IMR-90 (cell line): ENCODE measurements at regions not wholly inside any gene's neighbourhood (a gene's known extent, or its start where the extent isn't known, plus 50 kb on each side); places are given as distances from the start of the nearest gene placed in this dataset.

ENCODE experiments used
- BHLHE40 ChIP-seq: fragments of 150-350 bp; IDR thresholded peaks from 2 replicates; pipeline ENCODE4 v1.6.1; 2016; ENCODE audit warnings: mild to moderate bottlenecking, low read depth, low read length
- CEBPB ChIP-seq: IDR thresholded peaks from 2 replicates; pipeline ENCODE4 v1.6.1; 2012; ENCODE audit warnings: low read depth, low read length, improper control_type of control experiment
- CTCF ChIP-seq: conservative IDR thresholded peaks from 2 replicates; pipeline ENCODE4 v1.5.1; 2012; ENCODE audit warnings: mild to moderate bottlenecking, low read depth, low read length, improper control_type of control experiment
- FOS ChIP-seq: fragments of 150-350 bp; IDR thresholded peaks from 2 replicates; pipeline ENCODE4 v1.6.1; 2016; ENCODE audit warnings: low read depth, low read length
- MAFK ChIP-seq: IDR thresholded peaks from 2 replicates; pipeline ENCODE4 v1.6.1; 2012; ENCODE audit warnings: low read depth, low read length, improper control_type of control experiment
- MAZ ChIP-seq: IDR thresholded peaks from 2 replicates; pipeline ENCODE4 v1.6.1; 2012; ENCODE audit warnings: low read depth, mild to moderate bottlenecking, low read length, improper control_type of control experiment, moderate library complexity, borderline replicate concordance
- MXI1 ChIP-seq: IDR thresholded peaks from 2 replicates; pipeline ENCODE4 v1.6.1; 2012; ENCODE audit warnings: low read depth, mild to moderate bottlenecking, low read length, moderate library complexity, borderline replicate concordance
- NFE2L2 ChIP-seq: fragments of 150-350 bp; IDR thresholded peaks from 2 replicates; pipeline ENCODE4 v1.6.1; 2016; ENCODE audit warnings: low read depth, mild to moderate bottlenecking, low read length
- POLR2A ChIP-seq: IDR thresholded peaks from 2 replicates; pipeline ENCODE4 v1.6.1; 2012; ENCODE audit warnings: mild to moderate bottlenecking, low read depth, low read length
- RAD21 ChIP-seq: IDR thresholded peaks from 2 replicates; pipeline ENCODE4 v1.6.1; 2012; ENCODE audit warnings: low read length, improper control_type of control experiment
- RCOR1 ChIP-seq: IDR thresholded peaks from 2 replicates; pipeline ENCODE4 v1.6.1; 2012; ENCODE audit warnings: mild to moderate bottlenecking, low read length, improper control_type of control experiment; ENCODE audit not compliant: insufficient replicate concordance
- RFX5 ChIP-seq: IDR thresholded peaks from 2 replicates; pipeline ENCODE4 v1.8.0; 2012; ENCODE audit warnings: low read depth, mild to moderate bottlenecking, low read length, moderate library complexity
- SMC3 ChIP-seq: fragments of 150-350 bp; IDR thresholded peaks from 2 replicates; pipeline ENCODE4 v1.6.1; 2016; ENCODE audit warnings: low read depth, mild to moderate bottlenecking, antibody characterized with exemption, low read length, moderate library complexity

- TF ChIP-seq NFE2L2 (no peak), BHLHE40 (no peak), RFX5 (no peak), CTCF (no peak), POLR2A (no peak), MAZ (no peak), SMC3 (no peak), FOS (no peak), MXI1 (no peak), MAFK (no peak), CEBPB (no peak), RAD21 (no peak), RCOR1 (no peak)
Observed at GRCh38 chr2:53516650-53517049, 251.0 kb upstream of the CHAC2 start.
